H9 (cell line): ENCODE measurements at regions not wholly inside any gene's neighbourhood (a gene's known extent, or its start where the extent isn't known, plus 50 kb on each side); places are given as distances from the start of the nearest gene placed in this dataset.

ENCODE experiments used
- DNase-seq: peaks from one replicate; pipeline ENCODE4 v3.0.0-alpha.2; 2017
- H2AFZ ChIP-seq: one replicate; pipeline ENCODE4 v1.6.1; 2013; ENCODE audit warnings: mild to moderate bottlenecking, low read length, control low read depth, moderate library complexity
- H2AK5ac ChIP-seq: 2 replicates; pipeline ENCODE4 v1.6.1; 2013; ENCODE audit warnings: low read length, control low read depth, mixed read lengths; ENCODE audit not compliant: insufficient read length
- H2BK120ac ChIP-seq: one replicate; pipeline ENCODE4 v1.6.1; 2013; ENCODE audit warnings: low read depth, mild to moderate bottlenecking, low read length, control low read depth, inconsistent platforms; ENCODE audit not compliant: poor library complexity, severe bottlenecking
- H2BK12ac ChIP-seq: 2 replicates; pipeline ENCODE4 v1.6.1; 2013; ENCODE audit warnings: low read length, control low read depth, mixed read lengths, low read depth; ENCODE audit not compliant: insufficient read length
- H2BK15ac ChIP-seq: 2 replicates; pipeline ENCODE4 v1.6.1; 2013; ENCODE audit warnings: low read depth, low read length, control low read depth
- H2BK20ac ChIP-seq: one replicate; pipeline ENCODE4 v1.6.1; 2013; ENCODE audit warnings: low read depth, mild to moderate bottlenecking, low read length, control low read depth, inconsistent platforms; ENCODE audit not compliant: poor library complexity, severe bottlenecking
- H2BK5ac ChIP-seq: 2 replicates; pipeline ENCODE4 v1.6.1; 2013; ENCODE audit warnings: low read length, control low read depth, mixed read lengths; ENCODE audit not compliant: insufficient read length
- H3K14ac ChIP-seq: 2 replicates; pipeline ENCODE4 v1.6.1; 2013; ENCODE audit warnings: low read length, control low read depth; ENCODE audit not compliant: insufficient read depth
- H3K18ac ChIP-seq: 2 replicates; pipeline ENCODE4 v1.6.1; 2013; ENCODE audit warnings: low read depth, mild to moderate bottlenecking, mixed read lengths, low read length, control low read depth; ENCODE audit not compliant: insufficient read length
- H3K23ac ChIP-seq: 2 replicates; pipeline ENCODE4 v1.6.1; 2013; ENCODE audit warnings: low read length, control low read depth, mixed read lengths, low read depth; ENCODE audit not compliant: insufficient read length
- H3K23me2 ChIP-seq: 2 replicates; pipeline ENCODE4 v1.6.1; 2013; ENCODE audit warnings: low read depth, mild to moderate bottlenecking, mixed read lengths, low read length, control low read depth; ENCODE audit not compliant: insufficient read length, poor library complexity, severe bottlenecking
- H3K27ac ChIP-seq: 2 replicates; pipeline ENCODE4 v1.5.1; 2013; ENCODE audit warnings: low read length, control low read depth, mixed read lengths, low read depth; ENCODE audit not compliant: insufficient read length
- H3K27me3 ChIP-seq: 2 replicates; pipeline ENCODE4 v1.6.1; 2013; ENCODE audit warnings: low read length, control low read depth, inconsistent platforms; ENCODE audit not compliant: insufficient read depth
- H3K4ac ChIP-seq: 2 replicates; pipeline ENCODE4 v1.6.1; 2013; ENCODE audit warnings: low read depth, mild to moderate bottlenecking, control low read depth, inconsistent platforms, low read length, moderate library complexity
- H3K4me1 ChIP-seq: 2 replicates; pipeline ENCODE4 v1.6.1; 2013; ENCODE audit warnings: low read length, control low read depth, inconsistent platforms; ENCODE audit not compliant: insufficient read depth
- H3K4me2 ChIP-seq: 2 replicates; pipeline ENCODE4 v1.6.1; 2013; ENCODE audit warnings: low read length, control low read depth, mixed read lengths; ENCODE audit not compliant: insufficient read length, insufficient read depth
- H3K56ac ChIP-seq: 2 replicates; pipeline ENCODE4 v1.6.1; 2013; ENCODE audit warnings: low read depth, mild to moderate bottlenecking, mixed read lengths, low read length, control low read depth; ENCODE audit not compliant: insufficient read length
- H3K79me1 ChIP-seq: 2 replicates; pipeline ENCODE4 v1.6.1; 2013; ENCODE audit warnings: low read depth, mild to moderate bottlenecking, moderate library complexity, low read length, control low read depth, inconsistent platforms; ENCODE audit not compliant: insufficient read depth, poor library complexity, severe bottlenecking
- H3K79me2 ChIP-seq: 2 replicates; pipeline ENCODE4 v1.6.1; 2013; ENCODE audit warnings: low read length, control low read depth, inconsistent platforms; ENCODE audit not compliant: insufficient read depth
- H3K9ac ChIP-seq: 2 replicates; pipeline ENCODE4 v1.6.1; 2013; ENCODE audit warnings: low read length, control low read depth, mixed read lengths; ENCODE audit not compliant: insufficient read length; ENCODE audit errors: extremely low read depth
- H3K9me3 ChIP-seq: one replicate; pipeline ENCODE4 v1.6.1; 2013; ENCODE audit warnings: low read depth, low read length, inconsistent platforms; ENCODE audit not compliant: control insufficient read depth
- H3T11ph ChIP-seq: one replicate; pipeline ENCODE4 v1.6.1; 2013; ENCODE audit warnings: mild to moderate bottlenecking, low read length, control low read depth, inconsistent platforms
- H4K20me1 ChIP-seq: one replicate; pipeline ENCODE4 v1.6.1; 2013; ENCODE audit not compliant: control insufficient read depth, insufficient read length, insufficient read depth
- H4K5ac ChIP-seq: 2 replicates; pipeline ENCODE4 v1.6.1; 2013; ENCODE audit warnings: low read depth, mild to moderate bottlenecking, mixed read lengths, low read length, control low read depth; ENCODE audit not compliant: insufficient read length
- H4K8ac ChIP-seq: replicated peaks from 2 replicates; pipeline ENCODE4 v1.6.1; 2013; ENCODE audit warnings: low read length, control low read depth, mixed read lengths, low read depth; ENCODE audit not compliant: insufficient read length
- H4K91ac ChIP-seq: 2 replicates; pipeline ENCODE4 v1.6.1; 2013; ENCODE audit warnings: low read depth, mild to moderate bottlenecking, moderate library complexity, mixed read lengths, low read length, control low read depth; ENCODE audit not compliant: insufficient read length
- H3K27ac Mint-ChIP-seq, 3 experiments: 2 replicates in 2 of 3; 3 replicates in 1 of 3; pipeline ENCODE4 v1.8.0; 2020 to 2021; ENCODE audit warnings: mixed read lengths in 3 of 3, mild to moderate bottlenecking in 1 of 3, moderate library complexity in 1 of 3
- H3K27me3 Mint-ChIP-seq: 2 replicates; pipeline ENCODE4 v1.8.0; 2021; ENCODE audit warnings: low read depth, mild to moderate bottlenecking, moderate library complexity, mixed read lengths
- H3K36me3 Mint-ChIP-seq, 3 experiments: 2 replicates in 2 of 3; 3 replicates in 1 of 3; pipeline ENCODE4 v1.8.0; 2020 to 2021; ENCODE audit warnings: low read depth in 3 of 3, mixed read lengths in 3 of 3; ENCODE audit not compliant: insufficient read depth in 1 of 3
- H3K4me1 Mint-ChIP-seq, 2 experiments: 2 replicates each; pipeline ENCODE4 v1.8.0; 2020; ENCODE audit warnings: mixed read lengths in 2 of 2
- H3K4me3 Mint-ChIP-seq, 2 experiments: 2 replicates in 1 of 2; 3 replicates in 1 of 2; pipeline ENCODE4 v1.8.0; 2020 to 2021; ENCODE audit warnings: mild to moderate bottlenecking in 2 of 2, mixed read lengths in 2 of 2, moderate library complexity in 1 of 2
- H3K9me3 Mint-ChIP-seq, 2 experiments: 2 replicates in 1 of 2; 3 replicates in 1 of 2; pipeline ENCODE4 v1.8.0; 2020; ENCODE audit warnings: mild to moderate bottlenecking in 2 of 2, mixed read lengths in 2 of 2, moderate library complexity in 1 of 2
- WGBS: extraction: QIAGEN DNeasy Blood & Tissue Kit; methylation state at CpG from one replicate; pipeline ENCODE4 v1.1.7; 2013; ENCODE audit warnings: missing lambda C conversion rate, low lambda C conversion rate, mixed read lengths; ENCODE audit not compliant: insufficient read length; ENCODE audit errors: extremely low coverage; 5-methylcytosine and 5-hydroxymethylcytosine counted together
- TF ChIP-seq, protein P1 (sequence below): fragments of 200-600 bp; sonication (generic); conservative IDR thresholded peaks from 3 replicates; pipeline ENCODE4 v1.8.0; 2021; ENCODE audit warnings: antibody characterized with exemption, mild to moderate bottlenecking

DNA sequence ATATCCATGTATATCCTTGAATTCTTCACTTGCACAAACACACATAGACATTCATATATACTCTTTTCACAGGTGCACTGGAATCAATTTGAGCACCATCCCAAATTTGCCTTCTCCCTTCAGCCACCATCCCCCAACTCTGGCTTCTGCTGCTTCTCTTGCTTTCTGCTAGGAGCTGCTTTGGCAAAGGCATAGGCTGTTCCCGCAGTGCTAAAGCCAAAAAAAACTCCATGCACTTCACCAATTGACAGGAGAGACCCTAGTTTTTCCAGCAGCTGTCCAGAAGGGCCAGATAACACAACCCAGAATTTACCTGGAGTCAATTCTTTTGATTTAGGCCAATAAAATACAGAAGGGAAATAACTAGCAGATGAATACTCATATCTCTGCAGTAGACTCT, 251.3 kb downstream of the NR2F1-AS1 start:
- H3K18ac ChIP-seq: no peak overlapping the region
- no peak overlapping the region for H3K4me2 ChIP-seq
- H2AK5ac ChIP-seq: no peak overlapping the region
- no peak overlapping the region for H2BK120ac ChIP-seq
- H3K23ac ChIP-seq: no peak overlapping the region
- no peak overlapping the region for H3T11ph ChIP-seq
- TF ChIP-seq, protein P1, sequence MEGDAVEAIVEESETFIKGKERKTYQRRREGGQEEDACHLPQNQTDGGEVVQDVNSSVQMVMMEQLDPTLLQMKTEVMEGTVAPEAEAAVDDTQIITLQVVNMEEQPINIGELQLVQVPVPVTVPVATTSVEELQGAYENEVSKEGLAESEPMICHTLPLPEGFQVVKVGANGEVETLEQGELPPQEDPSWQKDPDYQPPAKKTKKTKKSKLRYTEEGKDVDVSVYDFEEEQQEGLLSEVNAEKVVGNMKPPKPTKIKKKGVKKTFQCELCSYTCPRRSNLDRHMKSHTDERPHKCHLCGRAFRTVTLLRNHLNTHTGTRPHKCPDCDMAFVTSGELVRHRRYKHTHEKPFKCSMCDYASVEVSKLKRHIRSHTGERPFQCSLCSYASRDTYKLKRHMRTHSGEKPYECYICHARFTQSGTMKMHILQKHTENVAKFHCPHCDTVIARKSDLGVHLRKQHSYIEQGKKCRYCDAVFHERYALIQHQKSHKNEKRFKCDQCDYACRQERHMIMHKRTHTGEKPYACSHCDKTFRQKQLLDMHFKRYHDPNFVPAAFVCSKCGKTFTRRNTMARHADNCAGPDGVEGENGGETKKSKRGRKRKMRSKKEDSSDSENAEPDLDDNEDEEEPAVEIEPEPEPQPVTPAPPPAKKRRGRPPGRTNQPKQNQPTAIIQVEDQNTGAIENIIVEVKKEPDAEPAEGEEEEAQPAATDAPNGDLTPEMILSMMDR: no peak
- no peak overlapping the region for H3K14ac ChIP-seq
- no peak overlapping the region for H4K5ac ChIP-seq
- no peak overlapping the region for H2BK12ac ChIP-seq
- no peaks in the 10 kb centered on the region for H3K79me1 ChIP-seq
- H3K27ac Mint-ChIP-seq: no peak overlapping the region
- no peak overlapping the region for H2BK5ac ChIP-seq
- H3K4me3 Mint-ChIP-seq: no peak overlapping the region
- H3K79me2 ChIP-seq: no peaks in the 10 kb centered on the region
- no peaks in the 10 kb centered on the region for H3K4me1 Mint-ChIP-seq
- no peak overlapping the region for H3K4ac ChIP-seq
- WGBS: no CpG with 5 or more reads among the region's 1 CpG
- no peaks in the 10 kb centered on the region for H3K27me3 ChIP-seq
- H2AFZ ChIP-seq: no peak overlapping the region
- H4K91ac ChIP-seq: no peak overlapping the region
- no peaks in the 10 kb centered on the region for H3K4me1 ChIP-seq
- H4K8ac ChIP-seq: no peak overlapping the region
- no peak overlapping the region for H3K9ac ChIP-seq
- H3K9me3 ChIP-seq: no peaks in the 10 kb centered on the region
- no peaks in the 10 kb centered on the region for H3K27me3 Mint-ChIP-seq
- DNase-seq: no peak
- no peak overlapping the region for H2BK15ac ChIP-seq
- H4K20me1 ChIP-seq: no peaks in the 10 kb centered on the region
- H3K27ac ChIP-seq: no peak overlapping the region
- no peaks in the 10 kb centered on the region for H3K23me2 ChIP-seq
- H2BK20ac ChIP-seq: no peak overlapping the region
- no peak overlapping the region for H3K56ac ChIP-seq
- H3K9me3 Mint-ChIP-seq: no peaks in the 10 kb centered on the region
- H3K36me3 Mint-ChIP-seq: no peaks in the 10 kb centered on the region
